Fibroblast of villous mesenchyme (primary cell): ENCODE measurements at regions not wholly inside any gene's neighbourhood (a gene's known extent, or its start where the extent isn't known, plus 50 kb on each side); places are given as distances from the start of the nearest gene placed in this dataset.

Experiments
- DNase-seq: peaks from one replicate; pipeline ENCODE4 v3.0.0-alpha.2; 2010; ENCODE audit warnings: low read depth
- H3K4me3 ChIP-seq: 2 replicates; pipeline ENCODE4 v1.5.1; 2011; ENCODE audit warnings: low read depth, mild to moderate bottlenecking, low read length
- CTCF ChIP-seq: IDR thresholded peaks from 2 replicates; pipeline ENCODE4 v1.5.1; 2012; ENCODE audit warnings: low read depth, mild to moderate bottlenecking, low read length; ENCODE audit not compliant: insufficient read depth

GRCh38 chr1:58925247-58925646, 141.4 kb upstream of the JUN start:
- DNase-seq, result no peak
- no peak for TF ChIP-seq CTCF
- H3K4me3 ChIP-seq, result no peak overlapping the region

- no peak for TF ChIP-seq CTCF
- no peak for DNase-seq
These were observed 142.3 kb upstream of the JUN start for GRCh38 chr1:58926152-58926551.

GRCh38 chr1:58927041-58927721, 143.3 kb upstream of the JUN start:
- no peak for TF ChIP-seq CTCF
- DNase-seq, result no peak

More at GRCh38 chr1:58926152-58926551, 142.3 kb upstream of the JUN start:
- H3K4me3 ChIP-seq, result no peak overlapping the region

GRCh38 chr1:58927722-58928085, 143.9 kb upstream of the JUN start:
- H3K4me3 ChIP-seq, result no peak overlapping the region
- TF ChIP-seq CTCF, result no peak

More at GRCh38 chr1:58927041-58927721, 143.3 kb upstream of the JUN start:
- no peak overlapping the region for H3K4me3 ChIP-seq

GRCh38 chr1:58928514-58928913, 144.7 kb upstream of the JUN start:
- no peak for DNase-seq
- no peak for TF ChIP-seq CTCF
- no peak overlapping the region for H3K4me3 ChIP-seq

More at GRCh38 chr1:58927722-58928085, 143.9 kb upstream of the JUN start:
- DNase-seq, result no peak

- no peak overlapping the region for H3K4me3 ChIP-seq
- peak; percentile 12 for DNase-seq
- no peak for TF ChIP-seq CTCF
These were observed 146.0 kb upstream of the JUN start for GRCh38 chr1:58929671-58930325.
